Spleen (tissue), 7 donors: ENCODE measurements at regions not wholly inside any gene's neighbourhood (a gene's known extent, or its start where the extent isn't known, plus 50 kb on each side); places are given as distances from the start of the nearest gene placed in this dataset.

Experiments used
- CTCF ChIP-seq, 11 experiments: fragments of 200-600 bp in 7 of 11; fragments of 450-650 bp in 4 of 11; sonication (generic) in 4 of 11; IDR thresholded peaks in 8 of 11; conservative IDR thresholded peaks in 3 of 11; 1 replicate in 7 of 11; 2 replicates in 4 of 11; pipeline versions ENCODE4 v1.4.0 to v1.8.0; 2016 to 2021; ENCODE audit warnings: antibody characterized with exemption in 11 of 11, inconsistent platforms in 4 of 11, mild to moderate bottlenecking in 1 of 11
- POLR2A ChIP-seq, 3 donors: fragments of 450-650 bp; IDR thresholded peaks; one replicate each; pipeline ENCODE4 v1.5.1; 2017; ENCODE audit warnings: antibody characterized with exemption in 3 of 3, mild to moderate bottlenecking in 1 of 3
- POLR2AphosphoS5 ChIP-seq, 3 donors: sonication (generic); formaldehyde crosslinking; IDR thresholded peaks; one replicate each; pipeline ENCODE4 v1.5.1; 2017; ENCODE audit warnings: antibody characterized with exemption in 3 of 3
- donor health status: DM: no; HTN: no; CAD: no; lungs with moderate emphysema.
- donor health status: DM: no; HTN: no; CAD: no.
- donor health status: DM: no; HTN: no; CAD: no.

- TF ChIP-seq POLR2AphosphoS5 (IDR thresholded peaks at IDR 0.05), result no peak
- TF ChIP-seq CTCF (IDR thresholded peaks at IDR 0.05 in 8 of 11, conservative IDR thresholded peaks at IDR 0.05 in 3 of 11), result no peak
- TF ChIP-seq POLR2A (IDR thresholded peaks at IDR 0.05), result no peak
These were observed 327.7 kb downstream of the UTRN start for GRCh38 chr6:144612811-144613210.
